Neural cell (in vitro differentiated cells): ENCODE measurements at regions not wholly inside any gene's neighbourhood (a gene's known extent, or its start where the extent isn't known, plus 50 kb on each side); places are given as distances from the start of the nearest gene placed in this dataset.

ENCODE experiments used
- H2AFZ ChIP-seq: fragments of 200-600, 300-800 bp; sonication (generic), shearing (Covaris generic); 2 replicates; pipeline ENCODE4 v1.6.0; 2014; ENCODE audit warnings: low read depth, mild to moderate bottlenecking, antibody characterized with exemption, low read length, moderate library complexity
- H3F3A ChIP-seq: fragments of 200-600 bp; shearing (Covaris generic); 2 replicates; pipeline ENCODE4 v1.6.1; 2016; ENCODE audit warnings: mild to moderate bottlenecking, moderate library complexity, mixed read lengths, antibody characterized with exemption, low read length; ENCODE audit not compliant: insufficient read depth, poor library complexity, severe bottlenecking
- H3K27ac ChIP-seq: fragments of 200-600, 300-800 bp; sonication (generic), shearing (Covaris generic); 2 replicates; pipeline ENCODE4 v1.5.1; 2014; ENCODE audit warnings: mild to moderate bottlenecking, low read length, moderate library complexity
- H3K27me3 ChIP-seq: fragments of 300-800, 200-600 bp; sonication (generic), shearing (Covaris generic); 2 replicates; pipeline ENCODE4 v1.6.0; 2014; ENCODE audit warnings: mild to moderate bottlenecking, low read depth, low read length, moderate library complexity; ENCODE audit not compliant: insufficient read depth
- H3K36me3 ChIP-seq: fragments of 300-800, 200-600 bp; sonication (generic), shearing (Covaris generic); 2 replicates; pipeline ENCODE4 v1.5.1; 2014; ENCODE audit warnings: mild to moderate bottlenecking, antibody characterized with exemption, low read length, moderate library complexity; ENCODE audit not compliant: insufficient read depth
- H3K4me2 ChIP-seq: fragments of 300-800, 200-600 bp; sonication (generic), shearing (Covaris generic); 2 replicates; pipeline ENCODE4 v1.6.0; 2014; ENCODE audit warnings: mild to moderate bottlenecking, low read length
- H3K4me3 ChIP-seq: fragments of 300-800, 200-600 bp; sonication (generic), shearing (Covaris generic); 2 replicates; pipeline ENCODE4 v1.5.1; 2014; ENCODE audit warnings: mild to moderate bottlenecking, low read length, moderate library complexity
- H3K79me2 ChIP-seq: fragments of 200-600 bp; shearing (Covaris generic); replicated peaks from 2 replicates; pipeline ENCODE4 v1.6.0; 2014; ENCODE audit warnings: mild to moderate bottlenecking, low read length, moderate library complexity; ENCODE audit not compliant: insufficient read depth
- H3K9ac ChIP-seq: fragments of 300-800, 200-600 bp; sonication (generic), shearing (Covaris generic); 2 replicates; pipeline ENCODE4 v1.6.1; 2016; ENCODE audit warnings: mild to moderate bottlenecking, low read length, mixed read lengths
- H3K9me2 ChIP-seq: fragments of 200-600 bp; shearing (Covaris generic); 2 replicates; pipeline ENCODE4 v1.6.1; 2016; ENCODE audit warnings: mild to moderate bottlenecking, low read length, mixed read lengths; ENCODE audit not compliant: insufficient read depth
- H3K9me3 ChIP-seq: fragments of 200-600, 300-800 bp; sonication (generic), shearing (Covaris generic); 2 replicates; pipeline ENCODE4 v1.6.1; 2016; ENCODE audit warnings: mild to moderate bottlenecking, mixed run types, low read length, moderate library complexity, mixed read lengths
- H4K20me1 ChIP-seq: fragments of 200-600 bp; shearing (Covaris generic); 2 replicates; pipeline ENCODE4 v1.6.1; 2016; ENCODE audit warnings: mild to moderate bottlenecking, mixed run types; ENCODE audit not compliant: insufficient read depth
- EP300 ChIP-seq: fragments of 450-650 bp; conservative IDR thresholded peaks from 2 replicates; pipeline ENCODE4 v1.6.1; 2014; ENCODE audit warnings: antibody characterized with exemption, mild to moderate bottlenecking, moderate library complexity; ENCODE audit not compliant: poor library complexity, severe bottlenecking
- EZH2 ChIP-seq: fragments of 200-600, 300-800 bp; shearing (Covaris generic), sonication (generic); IDR thresholded peaks from 2 replicates; pipeline ENCODE4 v1.6.1; 2014; ENCODE audit warnings: antibody characterized with exemption, low read length, borderline replicate concordance, mild to moderate bottlenecking; ENCODE audit not compliant: insufficient read depth, poor library complexity, severe bottlenecking
- MXI1 ChIP-seq: fragments of 450-650 bp; conservative IDR thresholded peaks from 2 replicates; pipeline ENCODE4 v1.6.1; 2014; ENCODE audit warnings: antibody characterized with exemption, mild to moderate bottlenecking; ENCODE audit not compliant: poor library complexity, severe bottlenecking
- POLR2AphosphoS5 ChIP-seq: IDR thresholded peaks from 2 replicates; pipeline ENCODE4 v1.6.1; 2012
- RAD21 ChIP-seq: fragments of 450-650 bp; conservative IDR thresholded peaks from 2 replicates; pipeline ENCODE4 v1.6.1; 2014; ENCODE audit warnings: antibody characterized with exemption, mild to moderate bottlenecking, moderate library complexity
- SMC3 ChIP-seq: fragments of 450-650 bp; conservative IDR thresholded peaks from 2 replicates; pipeline ENCODE4 v1.6.1; 2014; ENCODE audit warnings: antibody characterized with exemption, mild to moderate bottlenecking, moderate library complexity; ENCODE audit not compliant: poor library complexity
- TAF1 ChIP-seq: IDR thresholded peaks from 2 replicates; pipeline ENCODE4 v1.6.1; 2012; ENCODE audit warnings: low read depth
- TF ChIP-seq, protein P1 (sequence below): IDR thresholded peaks from 2 replicates; pipeline ENCODE4 v1.6.1; 2012; ENCODE audit warnings: borderline replicate concordance
- TF ChIP-seq, protein P2 (sequence below): fragments of 450-650 bp; IDR thresholded peaks from 2 replicates; pipeline ENCODE4 v1.5.1; 2014; ENCODE audit warnings: antibody characterized with exemption, mild to moderate bottlenecking, moderate library complexity; ENCODE audit not compliant: poor library complexity, severe bottlenecking

DNA sequence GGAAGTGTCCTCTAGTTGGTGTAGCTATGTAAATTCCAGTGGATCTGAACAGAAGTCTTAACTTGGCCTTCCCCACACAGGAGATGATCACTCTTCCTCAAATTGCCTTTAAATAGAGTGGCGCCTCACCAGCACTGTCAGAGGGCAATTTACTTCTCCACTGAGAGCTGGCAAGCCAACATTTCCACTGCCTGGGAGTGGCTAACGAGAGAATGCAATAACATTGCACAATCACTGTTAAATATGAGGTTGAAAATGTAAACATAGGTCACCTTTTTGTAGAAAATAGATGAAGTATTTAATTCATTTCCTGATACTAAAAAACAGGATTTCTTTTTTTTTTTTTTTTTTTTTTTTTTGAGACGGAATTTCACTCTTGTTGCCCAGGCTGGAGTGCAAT lies 55.4 kb upstream of the UBL3 start:
- H3K27me3 ChIP-seq: no peaks in the 10 kb centered on the region
- TF ChIP-seq MXI1 (no peak), RAD21 (no peak), EZH2 (no peak), TAF1 (no peak), POLR2AphosphoS5 (no peak), SMC3 (no peak), EP300 (no peak)
- TF ChIP-seq, protein P1, sequence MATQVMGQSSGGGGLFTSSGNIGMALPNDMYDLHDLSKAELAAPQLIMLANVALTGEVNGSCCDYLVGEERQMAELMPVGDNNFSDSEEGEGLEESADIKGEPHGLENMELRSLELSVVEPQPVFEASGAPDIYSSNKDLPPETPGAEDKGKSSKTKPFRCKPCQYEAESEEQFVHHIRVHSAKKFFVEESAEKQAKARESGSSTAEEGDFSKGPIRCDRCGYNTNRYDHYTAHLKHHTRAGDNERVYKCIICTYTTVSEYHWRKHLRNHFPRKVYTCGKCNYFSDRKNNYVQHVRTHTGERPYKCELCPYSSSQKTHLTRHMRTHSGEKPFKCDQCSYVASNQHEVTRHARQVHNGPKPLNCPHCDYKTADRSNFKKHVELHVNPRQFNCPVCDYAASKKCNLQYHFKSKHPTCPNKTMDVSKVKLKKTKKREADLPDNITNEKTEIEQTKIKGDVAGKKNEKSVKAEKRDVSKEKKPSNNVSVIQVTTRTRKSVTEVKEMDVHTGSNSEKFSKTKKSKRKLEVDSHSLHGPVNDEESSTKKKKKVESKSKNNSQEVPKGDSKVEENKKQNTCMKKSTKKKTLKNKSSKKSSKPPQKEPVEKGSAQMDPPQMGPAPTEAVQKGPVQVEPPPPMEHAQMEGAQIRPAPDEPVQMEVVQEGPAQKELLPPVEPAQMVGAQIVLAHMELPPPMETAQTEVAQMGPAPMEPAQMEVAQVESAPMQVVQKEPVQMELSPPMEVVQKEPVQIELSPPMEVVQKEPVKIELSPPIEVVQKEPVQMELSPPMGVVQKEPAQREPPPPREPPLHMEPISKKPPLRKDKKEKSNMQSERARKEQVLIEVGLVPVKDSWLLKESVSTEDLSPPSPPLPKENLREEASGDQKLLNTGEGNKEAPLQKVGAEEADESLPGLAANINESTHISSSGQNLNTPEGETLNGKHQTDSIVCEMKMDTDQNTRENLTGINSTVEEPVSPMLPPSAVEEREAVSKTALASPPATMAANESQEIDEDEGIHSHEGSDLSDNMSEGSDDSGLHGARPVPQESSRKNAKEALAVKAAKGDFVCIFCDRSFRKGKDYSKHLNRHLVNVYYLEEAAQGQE: no peak
- TF ChIP-seq, protein P2, sequence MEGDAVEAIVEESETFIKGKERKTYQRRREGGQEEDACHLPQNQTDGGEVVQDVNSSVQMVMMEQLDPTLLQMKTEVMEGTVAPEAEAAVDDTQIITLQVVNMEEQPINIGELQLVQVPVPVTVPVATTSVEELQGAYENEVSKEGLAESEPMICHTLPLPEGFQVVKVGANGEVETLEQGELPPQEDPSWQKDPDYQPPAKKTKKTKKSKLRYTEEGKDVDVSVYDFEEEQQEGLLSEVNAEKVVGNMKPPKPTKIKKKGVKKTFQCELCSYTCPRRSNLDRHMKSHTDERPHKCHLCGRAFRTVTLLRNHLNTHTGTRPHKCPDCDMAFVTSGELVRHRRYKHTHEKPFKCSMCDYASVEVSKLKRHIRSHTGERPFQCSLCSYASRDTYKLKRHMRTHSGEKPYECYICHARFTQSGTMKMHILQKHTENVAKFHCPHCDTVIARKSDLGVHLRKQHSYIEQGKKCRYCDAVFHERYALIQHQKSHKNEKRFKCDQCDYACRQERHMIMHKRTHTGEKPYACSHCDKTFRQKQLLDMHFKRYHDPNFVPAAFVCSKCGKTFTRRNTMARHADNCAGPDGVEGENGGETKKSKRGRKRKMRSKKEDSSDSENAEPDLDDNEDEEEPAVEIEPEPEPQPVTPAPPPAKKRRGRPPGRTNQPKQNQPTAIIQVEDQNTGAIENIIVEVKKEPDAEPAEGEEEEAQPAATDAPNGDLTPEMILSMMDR: no peak
- no peaks in the 10 kb centered on the region for H3K79me2 ChIP-seq
- no peaks in the 10 kb centered on the region for H3K36me3 ChIP-seq
- H3K9ac ChIP-seq: no peak overlapping the region
- H3K4me3 ChIP-seq: peak overlapping the region; percentile 24
- H3K9me3 ChIP-seq: no peaks in the 10 kb centered on the region
- no peak overlapping the region for H3K4me2 ChIP-seq
- H4K20me1 ChIP-seq: no peaks in the 10 kb centered on the region
- no peak overlapping the region for H2AFZ ChIP-seq
- no peaks in the 10 kb centered on the region for H3K9me2 ChIP-seq
- no peaks in the 10 kb centered on the region for H3F3A ChIP-seq
- no peak overlapping the region for H3K27ac ChIP-seq

DNA sequence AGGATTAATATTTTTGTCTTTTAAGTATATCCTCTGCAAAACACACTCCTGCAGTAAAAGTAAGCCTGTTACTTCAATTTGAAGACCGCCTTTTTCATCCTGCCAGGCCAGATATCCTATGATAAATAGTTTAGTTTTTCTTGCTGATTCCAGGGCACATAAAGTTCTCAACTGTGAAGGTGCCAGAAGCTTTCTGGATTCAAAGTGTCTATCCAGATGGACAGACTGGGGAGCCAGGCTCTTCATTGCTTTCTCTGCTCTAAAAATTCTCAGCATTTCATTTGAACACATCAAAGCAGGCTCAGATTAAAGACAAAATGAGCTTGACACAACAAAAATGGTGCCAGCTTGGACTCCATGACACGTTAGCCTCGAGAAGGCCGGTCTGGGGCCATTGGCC lies 53.6 kb upstream of the UBL3 start:
- no peak overlapping the region for H3K27ac ChIP-seq
- no peak for TF ChIP-seq EP300
- no peak for TF ChIP-seq TAF1
- TF ChIP-seq RAD21: no peak
- no peak for TF ChIP-seq EZH2
- no peak for TF ChIP-seq SMC3
- no peak for TF ChIP-seq MXI1
- TF ChIP-seq, protein P2: no peak
- no peak for TF ChIP-seq POLR2AphosphoS5
- TF ChIP-seq, protein P1: no peak
- no peaks in the 10 kb centered on the region for H3K9me3 ChIP-seq
- H3K4me3 ChIP-seq: no peak overlapping the region
- H3K79me2 ChIP-seq: no peaks in the 10 kb centered on the region
- H3K27me3 ChIP-seq: no peaks in the 10 kb centered on the region
- no peaks in the 10 kb centered on the region for H4K20me1 ChIP-seq
- H3K4me2 ChIP-seq: no peak overlapping the region
- H3K9ac ChIP-seq: no peak overlapping the region
- no peaks in the 10 kb centered on the region for H3K36me3 ChIP-seq
- no peaks in the 10 kb centered on the region for H3K9me2 ChIP-seq
- no peaks in the 10 kb centered on the region for H3F3A ChIP-seq
- H2AFZ ChIP-seq: no peak overlapping the region
